ENCODE measurements at regions not wholly inside any gene's neighbourhood (a gene's known extent, or its start where the extent isn't known, plus 50 kb on each side); places are given as distances from the start of the nearest gene placed in this dataset.

DNA sequence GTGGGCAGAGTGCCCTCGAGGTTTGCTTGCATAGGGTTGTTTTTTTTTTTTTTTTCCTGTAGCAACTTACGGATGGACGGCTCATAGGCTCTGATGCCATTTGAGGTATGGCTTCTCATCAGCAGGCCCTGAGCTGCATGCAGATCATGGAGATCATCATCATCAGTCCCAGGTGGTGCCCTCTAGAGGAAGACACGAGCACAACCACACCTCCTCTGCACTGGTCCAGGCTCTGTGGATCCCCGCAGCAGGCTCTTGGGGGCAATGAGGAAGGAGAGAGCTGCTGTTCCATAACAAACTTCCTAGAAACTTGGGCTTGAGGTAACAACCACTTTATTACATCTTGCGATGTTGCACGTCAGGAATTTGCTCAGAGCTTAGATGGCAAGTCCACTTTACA is 132.7 kb upstream of the CXCL12 start:
- Histone ChIP-seq H3K4me1 (ENCODE audit: insufficient read depth) (peaks cover 5% of the 10 kb centered on the region), H3K79me2 (no peaks in the 10 kb centered on the region)
- 79% methylated on average over 7 of the region's 7 CpGs for WGBS (ENCODE audit: low lambda C conversion rate, missing lambda C conversion rate)

GRCh38 chr10:44519361-44519760 is 134.5 kb upstream of the CXCL12 start:
- H2AFZ ChIP-seq, result no peak overlapping the region
- TF ChIP-seq EZH2phosphoT487 (IDR thresholded peaks at IDR 0.05; ENCODE audit: low read depth, severe bottlenecking, unreplicated experiment), result no peak
- TF ChIP-seq, protein P1, sequence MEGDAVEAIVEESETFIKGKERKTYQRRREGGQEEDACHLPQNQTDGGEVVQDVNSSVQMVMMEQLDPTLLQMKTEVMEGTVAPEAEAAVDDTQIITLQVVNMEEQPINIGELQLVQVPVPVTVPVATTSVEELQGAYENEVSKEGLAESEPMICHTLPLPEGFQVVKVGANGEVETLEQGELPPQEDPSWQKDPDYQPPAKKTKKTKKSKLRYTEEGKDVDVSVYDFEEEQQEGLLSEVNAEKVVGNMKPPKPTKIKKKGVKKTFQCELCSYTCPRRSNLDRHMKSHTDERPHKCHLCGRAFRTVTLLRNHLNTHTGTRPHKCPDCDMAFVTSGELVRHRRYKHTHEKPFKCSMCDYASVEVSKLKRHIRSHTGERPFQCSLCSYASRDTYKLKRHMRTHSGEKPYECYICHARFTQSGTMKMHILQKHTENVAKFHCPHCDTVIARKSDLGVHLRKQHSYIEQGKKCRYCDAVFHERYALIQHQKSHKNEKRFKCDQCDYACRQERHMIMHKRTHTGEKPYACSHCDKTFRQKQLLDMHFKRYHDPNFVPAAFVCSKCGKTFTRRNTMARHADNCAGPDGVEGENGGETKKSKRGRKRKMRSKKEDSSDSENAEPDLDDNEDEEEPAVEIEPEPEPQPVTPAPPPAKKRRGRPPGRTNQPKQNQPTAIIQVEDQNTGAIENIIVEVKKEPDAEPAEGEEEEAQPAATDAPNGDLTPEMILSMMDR (IDR thresholded peaks at IDR 0.05; ENCODE audit: poor library complexity), result no peak
- TF ChIP-seq EZH2 (IDR thresholded peaks at IDR 0.05; ENCODE audit: borderline replicate concordance), result no peak
- no peak overlapping the region for H3K4me3 ChIP-seq
- no peaks in the 10 kb centered on the region for H3K9me2 ChIP-seq (replicated peaks; ENCODE audit: insufficient read depth)
- H3K27ac ChIP-seq, result no peak overlapping the region
- no peak for DNase-seq (ENCODE audit: low spot score)
- no peaks in the 10 kb centered on the region for H4K20me1 ChIP-seq (ENCODE audit: insufficient read depth, poor library complexity, severe bottlenecking)
- no peaks in the 10 kb centered on the region for H3K27me3 ChIP-seq
- H3K4me2 ChIP-seq, result no peak overlapping the region
- H3K4me1 ChIP-seq (ENCODE audit: insufficient read depth), result no peaks in the 10 kb centered on the region
- 49% methylated on average over 2 of the region's 2 CpGs for WGBS (ENCODE audit: low lambda C conversion rate, missing lambda C conversion rate)
- H3K79me2 ChIP-seq, result no peaks in the 10 kb centered on the region
- no peaks in the 10 kb centered on the region for H3K36me3 ChIP-seq (replicated peaks; ENCODE audit: insufficient read depth, low read depth)
- H3K9me3 ChIP-seq (ENCODE audit: low read depth), result no peaks in the 10 kb centered on the region

More for the DNA sequence above, 132.7 kb upstream of the CXCL12 start:
- no peak overlapping the region for H3K27ac ChIP-seq
- no peak for DNase-seq (ENCODE audit: low spot score)
- no peaks in the 10 kb centered on the region for H3K9me3 ChIP-seq (ENCODE audit: low read depth)
- no peaks in the 10 kb centered on the region for H4K20me1 ChIP-seq (ENCODE audit: insufficient read depth, poor library complexity, severe bottlenecking)
- no peaks in the 10 kb centered on the region for H3K27me3 ChIP-seq
- H3K4me3 ChIP-seq, result no peak overlapping the region
- H3K36me3 ChIP-seq (replicated peaks; ENCODE audit: insufficient read depth, low read depth), result no peaks in the 10 kb centered on the region
- H3K9me2 ChIP-seq (replicated peaks; ENCODE audit: insufficient read depth), result no peaks in the 10 kb centered on the region
- TF ChIP-seq EZH2phosphoT487 (IDR thresholded peaks at IDR 0.05; ENCODE audit: low read depth, severe bottlenecking, unreplicated experiment), result no peak
- TF ChIP-seq, protein P1 (IDR thresholded peaks at IDR 0.05; ENCODE audit: poor library complexity), result peak; percentile 21
- no peak for TF ChIP-seq EZH2 (IDR thresholded peaks at IDR 0.05; ENCODE audit: borderline replicate concordance)
- H3K4me2 ChIP-seq, result no peak overlapping the region
- H2AFZ ChIP-seq, result no peak overlapping the region

DNA sequence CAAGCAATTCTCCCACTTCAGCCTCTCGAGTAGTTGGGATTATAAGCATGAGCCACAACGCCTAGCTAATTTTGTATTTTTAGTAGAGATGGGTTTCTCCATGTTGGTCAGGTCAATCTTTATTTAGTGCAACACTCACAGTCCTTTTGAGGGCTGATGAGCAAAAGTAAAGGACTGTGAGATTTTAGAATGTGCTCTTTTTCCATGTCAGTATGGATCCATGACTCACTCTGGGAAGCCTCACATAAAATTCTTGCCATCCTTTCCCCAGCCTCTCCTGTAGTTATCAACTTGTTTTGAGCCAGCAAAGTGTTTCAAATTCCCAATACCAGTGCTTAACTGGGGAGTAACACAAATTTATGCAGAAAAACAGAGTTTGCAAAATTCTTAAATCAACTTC is 135.8 kb upstream of the CXCL12 start:
- H3K4me1 ChIP-seq (ENCODE audit: insufficient read depth), result no peaks in the 10 kb centered on the region
- no peak overlapping the region for H3K4me2 ChIP-seq
- no peaks in the 10 kb centered on the region for H3K79me2 ChIP-seq
- H3K27ac ChIP-seq, result no peak overlapping the region
- no peaks in the 10 kb centered on the region for H3K27me3 ChIP-seq
- no peaks in the 10 kb centered on the region for H3K36me3 ChIP-seq (replicated peaks; ENCODE audit: insufficient read depth, low read depth)
- no peak overlapping the region for H3K4me3 ChIP-seq
- no peaks in the 10 kb centered on the region for H3K9me3 ChIP-seq (ENCODE audit: low read depth)
- no peaks in the 10 kb centered on the region for H3K9me2 ChIP-seq (replicated peaks; ENCODE audit: insufficient read depth)
- H4K20me1 ChIP-seq (ENCODE audit: insufficient read depth, poor library complexity, severe bottlenecking), result no peaks in the 10 kb centered on the region
- 91% methylated on average over 2 of the region's 2 CpGs for WGBS (ENCODE audit: low lambda C conversion rate, missing lambda C conversion rate)
- no peak overlapping the region for H2AFZ ChIP-seq
- DNase-seq (ENCODE audit: low spot score), result no peak
- TF ChIP-seq, protein P1 (IDR thresholded peaks at IDR 0.05; ENCODE audit: poor library complexity), result no peak
- TF ChIP-seq EZH2phosphoT487 (IDR thresholded peaks at IDR 0.05; ENCODE audit: low read depth, severe bottlenecking, unreplicated experiment) (no peak), EZH2 (IDR thresholded peaks at IDR 0.05; ENCODE audit: borderline replicate concordance) (no peak)

- no peak overlapping the region for H3K27ac ChIP-seq
- TF ChIP-seq EZH2 (IDR thresholded peaks at IDR 0.05; ENCODE audit: borderline replicate concordance) (no peak), EZH2phosphoT487 (IDR thresholded peaks at IDR 0.05; ENCODE audit: low read depth, severe bottlenecking, unreplicated experiment) (no peak)
- TF ChIP-seq, protein P1 (IDR thresholded peaks at IDR 0.05; ENCODE audit: poor library complexity), result no peak
- H3K4me1 ChIP-seq (ENCODE audit: insufficient read depth), result no peaks in the 10 kb centered on the region
- WGBS (ENCODE audit: low lambda C conversion rate, missing lambda C conversion rate), result 85% methylated on average over 3 of the region's 3 CpGs
- no peak for DNase-seq (ENCODE audit: low spot score)
- H2AFZ ChIP-seq, result no peak overlapping the region
- H3K4me3 ChIP-seq, result no peak overlapping the region
- no peaks in the 10 kb centered on the region for H4K20me1 ChIP-seq (ENCODE audit: insufficient read depth, poor library complexity, severe bottlenecking)
- no peak overlapping the region for H3K4me2 ChIP-seq
- no peaks in the 10 kb centered on the region for H3K9me3 ChIP-seq (ENCODE audit: low read depth)
- no peaks in the 10 kb centered on the region for H3K36me3 ChIP-seq (replicated peaks; ENCODE audit: insufficient read depth, low read depth)
- H3K79me2 ChIP-seq, result no peaks in the 10 kb centered on the region
- H3K27me3 ChIP-seq, result no peaks in the 10 kb centered on the region
- no peaks in the 10 kb centered on the region for H3K9me2 ChIP-seq (replicated peaks; ENCODE audit: insufficient read depth)
These were observed 154.3 kb upstream of the CXCL12 start for GRCh38 chr10:44539178-44539577.

All from hepatocyte (in vitro differentiated cells).